Sigmoid colon (tissue), 6 donors: ENCODE measurements at regions not wholly inside any gene's neighbourhood (a gene's known extent, or its start where the extent isn't known, plus 50 kb on each side); places are given as distances from the start of the nearest gene placed in this dataset.

Experiments
- DNase-seq: peaks from one replicate; pipeline ENCODE4 v3.0.0-alpha.2; 2019
- H3K27ac ChIP-seq, 4 donors: fragments of 200-600 bp; sonication (generic); one replicate each; pipeline ENCODE4 v1.5.1; 2016 to 2019; ENCODE audit warnings: mild to moderate bottlenecking in 1 of 4
- H3K27me3 ChIP-seq, 3 donors: fragments of 200-600 bp; sonication (generic); one replicate each; pipeline ENCODE4 v1.5.1; 2019; ENCODE audit warnings: mild to moderate bottlenecking in 1 of 3
- H3K36me3 ChIP-seq, 4 donors: fragments of 200-600 bp; sonication (generic); one replicate each; pipeline ENCODE4 v1.5.1; 2016 to 2019
- H3K4me1 ChIP-seq, 4 donors: fragments of 200-600 bp; sonication (generic); one replicate each; pipeline ENCODE4 v1.5.1; 2017 to 2019
- H3K4me3 ChIP-seq, 4 donors: fragments of 200-600 bp; sonication (generic); one replicate each; pipeline ENCODE4 v1.5.1; 2017 to 2019; ENCODE audit warnings: mild to moderate bottlenecking in 2 of 4, moderate library complexity in 1 of 4
- H3K9me3 ChIP-seq, 4 donors: fragments of 200-600 bp in 3 of 4; sonication (generic) in 3 of 4; one replicate each; pipeline versions ENCODE4 v1.5.1 to v1.6.1; 2013 to 2019
- CTCF ChIP-seq, 4 experiments: fragments of 450-650 bp in 3 of 4; fragments of 200-600 bp in 1 of 4; IDR thresholded peaks; one replicate each; pipeline ENCODE4 v1.5.1; 2016 to 2019; ENCODE audit warnings: antibody characterized with exemption in 4 of 4, mild to moderate bottlenecking in 3 of 4, moderate library complexity in 2 of 4
- EP300 ChIP-seq, 4 donors: sonication (generic); formaldehyde crosslinking; IDR thresholded peaks; one replicate each; pipeline ENCODE4 v1.6.1; 2017; ENCODE audit warnings: antibody characterized with exemption in 4 of 4
- POLR2A ChIP-seq, 2 donors: fragments of 450-650 bp; IDR thresholded peaks; one replicate each; pipeline ENCODE4 v1.6.1; 2016; ENCODE audit warnings: antibody characterized with exemption in 2 of 2, mild to moderate bottlenecking in 2 of 2, moderate library complexity in 2 of 2
- POLR2AphosphoS5 ChIP-seq, 4 donors: sonication (generic); formaldehyde crosslinking; IDR thresholded peaks; one replicate each; pipeline ENCODE4 v1.6.1; 2017; ENCODE audit warnings: antibody characterized with exemption in 4 of 4
- WGBS, 2 donors: extraction: QIAGEN DNeasy Blood & Tissue Kit; methylation state at CpG; one replicate each; pipeline ENCODE4 v1.1.7; 2013; 5-methylcytosine and 5-hydroxymethylcytosine counted together
- intact Hi-C: fragments of 100-400 bp; cut with DNase I; formaldehyde crosslinking; loops from one replicate; pipeline ENCODE4 v1.15.1; 2023
- donor health status: healthy with polysubstance abuse.
- donor health status: healthy.

- no peaks in the 10 kb centered on the region for H3K4me1 ChIP-seq
- H3K27me3 ChIP-seq, result no peaks in the 10 kb centered on the region
- H3K4me3 ChIP-seq, result no peak overlapping the region
- H3K9me3 ChIP-seq, result no peaks in the 10 kb centered on the region
- TF ChIP-seq CTCF (IDR thresholded peaks at IDR 0.05) (no peak), EP300 (IDR thresholded peaks at IDR 0.05) (no peak), POLR2A (IDR thresholded peaks at IDR 0.05) (no peak), POLR2AphosphoS5 (IDR thresholded peaks at IDR 0.05) (no peak)
- H3K27ac ChIP-seq, result no peak overlapping the region
- 87 to 88% methylated on average over 2 of the region's 2 CpGs for WGBS, 2 donors
- no peak for DNase-seq
- H3K36me3 ChIP-seq, result no peaks in the 10 kb centered on the region
- intact Hi-C loops, result no loop called here
These were observed 770.8 kb upstream of the MBL2 start for GRCh38 chr10:53543410-53543809.

- TF ChIP-seq CTCF (IDR thresholded peaks at IDR 0.05) (no peak), POLR2AphosphoS5 (IDR thresholded peaks at IDR 0.05) (no peak), POLR2A (IDR thresholded peaks at IDR 0.05) (no peak), EP300 (IDR thresholded peaks at IDR 0.05) (no peak)
- intact Hi-C loops, result no loop called here
- no peak overlapping the region for H3K27ac ChIP-seq
These were observed 764.9 kb upstream of the MBL2 start for GRCh38 chr10:53537508-53537907.

GRCh38 chr10:53536322-53536721 is 763.7 kb upstream of the MBL2 start:
- no peaks in the 10 kb centered on the region for H3K9me3 ChIP-seq
- no peak for DNase-seq
- WGBS, 2 donors, result 58 to 66% methylated on average over 5 of the region's 5 CpGs
- H3K4me1 ChIP-seq, result no peaks in the 10 kb centered on the region
- no peak for TF ChIP-seq POLR2A (IDR thresholded peaks at IDR 0.05)
- no peak for TF ChIP-seq POLR2AphosphoS5 (IDR thresholded peaks at IDR 0.05)
- no peak for TF ChIP-seq EP300 (IDR thresholded peaks at IDR 0.05)
- no peak for TF ChIP-seq CTCF (IDR thresholded peaks at IDR 0.05)
- H3K4me3 ChIP-seq, result no peak overlapping the region
- intact Hi-C loops, result no loop called here
- H3K36me3 ChIP-seq, result no peaks in the 10 kb centered on the region
- no peak overlapping the region for H3K27ac ChIP-seq
- H3K27me3 ChIP-seq, result no peaks in the 10 kb centered on the region

More at GRCh38 chr10:53537508-53537907, 764.9 kb upstream of the MBL2 start:
- Histone ChIP-seq H3K9me3 (no peaks in the 10 kb centered on the region), H3K4me1 (no peaks in the 10 kb centered on the region), H3K36me3 (no peaks in the 10 kb centered on the region), H3K4me3 (no peak overlapping the region), H3K27me3 (no peaks in the 10 kb centered on the region)
- DNase-seq, result no peak

- H3K36me3 ChIP-seq, result no peaks in the 10 kb centered on the region
- H3K27ac ChIP-seq, result no peak overlapping the region
- H3K27me3 ChIP-seq, result no peaks in the 10 kb centered on the region
- intact Hi-C loops, result no loop called here
- no peaks in the 10 kb centered on the region for H3K4me1 ChIP-seq
- H3K4me3 ChIP-seq, result no peak overlapping the region
- DNase-seq, result no peak
- no peaks in the 10 kb centered on the region for H3K9me3 ChIP-seq
- TF ChIP-seq EP300 (IDR thresholded peaks at IDR 0.05) (no peak), CTCF (IDR thresholded peaks at IDR 0.05) (no peak), POLR2A (IDR thresholded peaks at IDR 0.05) (no peak), POLR2AphosphoS5 (IDR thresholded peaks at IDR 0.05) (no peak)
These were observed 761.8 kb upstream of the MBL2 start for GRCh38 chr10:53534428-53534827.

- Histone ChIP-seq H3K27ac (no peak overlapping the region), H3K9me3 (no peaks in the 10 kb centered on the region), H3K36me3 (no peaks in the 10 kb centered on the region), H3K27me3 (no peaks in the 10 kb centered on the region), H3K4me3 (no peak overlapping the region), H3K4me1 (no peaks in the 10 kb centered on the region)
- intact Hi-C loops, result no loop called here
- DNase-seq, result no peak
- no peak for TF ChIP-seq POLR2AphosphoS5 (IDR thresholded peaks at IDR 0.05)
- TF ChIP-seq POLR2A (IDR thresholded peaks at IDR 0.05), result no peak
- no peak for TF ChIP-seq EP300 (IDR thresholded peaks at IDR 0.05)
- TF ChIP-seq CTCF (IDR thresholded peaks at IDR 0.05), result no peak
- 75 to 79% methylated on average over 2 of the region's 2 CpGs for WGBS, 2 donors
These were observed 756.4 kb upstream of the MBL2 start for GRCh38 chr10:53528974-53529373.
